ENCODE measurements at regions not wholly inside any gene's neighbourhood (a gene's known extent, or its start where the extent isn't known, plus 50 kb on each side); places are given as distances from the start of the nearest gene placed in this dataset.

GRCh38 chr13:30559274-30559673 is 58.4 kb upstream of the USPL1 start:
- TF ChIP-seq CTCF (IDR thresholded peaks at IDR 0.05) (no peak), POLR2A (IDR thresholded peaks at IDR 0.05) (no peak), POLR2AphosphoS5 (IDR thresholded peaks at IDR 0.05) (peak in 3 of 4 donors; percentile 20 to 80 (median 77))

All from sigmoid colon (tissue), 4 donors.